Thoracic aorta (tissue), 2 donors: ENCODE measurements at regions not wholly inside any gene's neighbourhood (a gene's known extent, or its start where the extent isn't known, plus 50 kb on each side); places are given as distances from the start of the nearest gene placed in this dataset.

Source experiments
- ATAC-seq: fragments of 150-250 bp; one replicate; pipeline ENCODE4 v1.8.0; 2017; ENCODE audit warnings: low read depth; ENCODE audit not compliant: insufficient number of reproducible peaks, low FRiP score
- DNase-seq: peaks from one replicate; pipeline ENCODE4 v3.0.0-alpha.2; 2020; ENCODE audit warnings: low spot score
- H3K27ac ChIP-seq, 2 donors: fragments of 200-600 bp; sonication (generic); 1 replicate in 1 of 2; 2 replicates in 1 of 2; pipeline ENCODE4 v1.5.1; 2016; ENCODE audit warnings: mild to moderate bottlenecking in 2 of 2, moderate library complexity in 2 of 2
- H3K27me3 ChIP-seq: fragments of 200-600 bp; sonication (generic); replicated peaks from 2 replicates; pipeline ENCODE4 v1.6.0; 2016; ENCODE audit warnings: mild to moderate bottlenecking; ENCODE audit not compliant: insufficient read depth
- H3K36me3 ChIP-seq: fragments of 200-600 bp; sonication (generic); one replicate; pipeline ENCODE4 v1.5.1; 2016
- H3K4me1 ChIP-seq, 2 donors: fragments of 200-600 bp; sonication (generic); 1 replicate in 1 of 2; 2 replicates in 1 of 2; pipeline versions ENCODE4 v1.5.1 to v1.6.0; 2016; ENCODE audit warnings: low read depth in 2 of 2, mild to moderate bottlenecking in 1 of 2; ENCODE audit not compliant: control insufficient read depth in 1 of 2
- H3K4me3 ChIP-seq: fragments of 200-600 bp; sonication (generic); 2 replicates; pipeline ENCODE4 v1.5.1; 2016; ENCODE audit warnings: mild to moderate bottlenecking
- H3K9me3 ChIP-seq: fragments of 200-600 bp; sonication (generic); 2 replicates; pipeline ENCODE4 v1.5.1; 2016
- CTCF ChIP-seq: fragments of 200-600 bp; sonication (generic); IDR thresholded peaks from one replicate; pipeline ENCODE4 v1.5.1; 2019; ENCODE audit warnings: antibody characterized with exemption

GRCh38 chr2:155663265-155663664, 669.3 kb downstream of the NR4A2 start:
- H3K4me3 ChIP-seq = no peak overlapping the region
- H3K9me3 ChIP-seq = no peaks in the 10 kb centered on the region
- H3K27me3 ChIP-seq = no peaks in the 10 kb centered on the region
- H3K36me3 ChIP-seq = no peaks in the 10 kb centered on the region
- H3K4me1 ChIP-seq = no peaks in the 10 kb centered on the region
- H3K27ac ChIP-seq = no peak overlapping the region
- ATAC-seq (no peak), DNase-seq (no peak)
- TF ChIP-seq CTCF = no peak

DNA sequence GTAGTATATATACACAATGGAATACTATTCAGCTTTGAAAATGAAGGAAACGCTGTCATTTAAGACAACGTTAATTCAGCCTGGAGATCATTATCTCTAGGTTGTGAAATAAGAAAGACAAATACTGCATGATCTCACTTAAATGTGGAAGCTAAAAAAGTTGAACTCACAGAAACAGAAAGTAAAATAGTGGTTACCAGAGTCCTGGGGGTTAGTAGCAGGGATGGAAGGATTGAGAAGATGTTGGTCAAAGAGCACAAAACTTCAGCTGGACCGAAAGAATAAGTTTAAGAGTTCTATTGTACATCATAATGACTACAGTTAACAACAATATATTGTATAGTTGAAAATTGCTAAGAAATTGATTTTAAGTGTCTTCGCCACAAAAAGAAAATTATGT, 670.3 kb downstream of the NR4A2 start:
- Histone ChIP-seq H3K36me3 (no peaks in the 10 kb centered on the region), H3K4me1 (no peaks in the 10 kb centered on the region), H3K4me3 (no peak overlapping the region), H3K9me3 (no peaks in the 10 kb centered on the region), H3K27me3 (no peaks in the 10 kb centered on the region), H3K27ac (no peak overlapping the region)
- ATAC-seq = no peak
- no peak for TF ChIP-seq CTCF
- DNase-seq = no peak

- ATAC-seq (no peak), DNase-seq (no peak)
- Histone ChIP-seq H3K36me3 (no peaks in the 10 kb centered on the region), H3K4me3 (no peak overlapping the region), H3K27ac (no peak overlapping the region), H3K9me3 (no peaks in the 10 kb centered on the region), H3K27me3 (no peaks in the 10 kb centered on the region), H3K4me1 (no peaks in the 10 kb centered on the region)
- TF ChIP-seq CTCF = no peak
These were observed 679.3 kb downstream of the NR4A2 start for GRCh38 chr2:155653176-155653575.

- Histone ChIP-seq H3K4me3 (no peak overlapping the region), H3K27ac (no peak overlapping the region), H3K36me3 (no peaks in the 10 kb centered on the region), H3K4me1 (no peaks in the 10 kb centered on the region), H3K9me3 (no peaks in the 10 kb centered on the region), H3K27me3 (no peaks in the 10 kb centered on the region)
- DNase-seq (no peak), ATAC-seq (no peak)
- TF ChIP-seq CTCF = no peak
These were observed 680.7 kb downstream of the NR4A2 start for GRCh38 chr2:155651851-155652250.

DNA sequence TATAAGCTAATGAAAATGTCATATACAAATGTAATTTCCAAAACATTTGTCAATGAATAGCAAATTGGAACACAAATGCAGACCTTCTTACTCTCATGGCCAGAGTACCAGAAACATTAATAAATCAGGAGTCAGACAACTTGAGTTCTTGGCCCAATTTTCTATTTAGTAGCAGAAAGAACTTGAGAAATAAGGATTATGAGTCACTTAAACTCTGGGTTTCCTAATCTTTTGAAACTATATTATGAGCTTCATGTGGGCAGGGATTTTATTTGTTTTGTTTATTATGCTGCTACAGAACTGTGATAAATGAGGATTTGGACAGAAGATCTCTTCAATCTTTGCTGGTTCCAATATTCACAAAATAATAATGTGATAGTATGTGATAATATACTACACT, 686.7 kb downstream of the NR4A2 start:
- DNase-seq = no peak
- no peaks in the 10 kb centered on the region for H3K9me3 ChIP-seq
- H3K36me3 ChIP-seq = no peaks in the 10 kb centered on the region
- H3K27ac ChIP-seq = no peak overlapping the region
- no peak for TF ChIP-seq CTCF
- ATAC-seq = no peak
- H3K4me3 ChIP-seq = no peak overlapping the region
- no peaks in the 10 kb centered on the region for H3K4me1 ChIP-seq
- no peaks in the 10 kb centered on the region for H3K27me3 ChIP-seq
